ENCODE measurements at regions not wholly inside any gene's neighbourhood (a gene's known extent, or its start where the extent isn't known, plus 50 kb on each side); places are given as distances from the start of the nearest gene placed in this dataset.

GRCh38 chr12:79997096-79997791 lies 62.3 kb upstream of the PPP1R12A start:
- Histone ChIP-seq H4K5ac (ENCODE audit: insufficient read length, low read depth, low read length) (no peak overlapping the region), H3K23me2 (ENCODE audit: low read depth, low read length) (no peaks in the 10 kb centered on the region), H4K91ac (replicated peaks; ENCODE audit: insufficient read length, low read length) (no peak overlapping the region), H3K4me3 (ENCODE audit: extremely low read depth in 1 of 4, insufficient read depth in 2 of 4, low read depth in 3 of 4, low read length in 4 of 4) (no peak overlapping the region), H3K4ac (replicated peaks; ENCODE audit: insufficient read length, low read depth, low read length) (no peak overlapping the region), H2BK5ac (ENCODE audit: low read depth, low read length) (no peak overlapping the region), H3K36me3 (ENCODE audit: control insufficient read depth in 2 of 4, insufficient read depth in 4 of 4, low read length in 3 of 4) (no peaks in the 10 kb centered on the region), H4K20me1 (replicated peaks in 1 of 2; ENCODE audit: control insufficient read depth in 1 of 2, insufficient read depth in 2 of 2, low read length in 2 of 2) (no peaks in the 10 kb centered on the region), H2AK5ac (ENCODE audit: low read depth, low read length) (no peak overlapping the region), H4K8ac (ENCODE audit: extremely low read depth, insufficient read depth, low read length) (no peak overlapping the region), H2BK20ac (ENCODE audit: low read length) (no peak overlapping the region), H2BK12ac (ENCODE audit: low read depth, low read length) (no peak overlapping the region), H3K79me2 (ENCODE audit: control insufficient read depth in 1 of 2, insufficient read depth in 2 of 2, low read length in 2 of 2) (no peaks in the 10 kb centered on the region), H2BK120ac (replicated peaks; ENCODE audit: low read depth, low read length) (no peak overlapping the region), H3K23ac (ENCODE audit: insufficient read length) (no peak overlapping the region), H3K79me1 (ENCODE audit: low read depth, low read length) (no peaks in the 10 kb centered on the region), H3K4me2 (ENCODE audit: insufficient read depth in 1 of 2, low read depth in 2 of 2, low read length in 2 of 2) (no peak overlapping the region), H2BK15ac (ENCODE audit: low read length) (no peak overlapping the region), H3K27me3 (replicated peaks in 1 of 4; ENCODE audit: control insufficient read depth in 3 of 4, extremely low read depth in 1 of 4, insufficient read depth in 3 of 4, low read length in 3 of 4) (no peaks in the 10 kb centered on the region; a peak in 1 of 7 replicates), H3K14ac (ENCODE audit: insufficient read length) (no peak overlapping the region), H3K56ac (replicated peaks; ENCODE audit: insufficient read length, low read depth, low read length) (no peak overlapping the region), H3K27ac (ENCODE audit: low read depth, low read length) (no peak overlapping the region), H3K4me1 (replicated peaks in 1 of 4; ENCODE audit: control insufficient read depth in 3 of 4, insufficient read depth in 4 of 4, low read length in 3 of 4) (peaks cover 0 to 6% (median 1%) of the 10 kb centered on the region in 4 experiments; a peak in 2 of 7 replicates), H3K18ac (ENCODE audit: extremely low read depth, low read length) (no peak overlapping the region), H2AFZ (ENCODE audit: low read length) (no peak overlapping the region), H3K9ac (replicated peaks in 1 of 4; ENCODE audit: extremely low read depth in 1 of 4, low read depth in 3 of 4, low read length in 3 of 4) (no peak overlapping the region), H3K9me3 (ENCODE audit: insufficient read depth in 2 of 2, low read depth in 1 of 2, low read length in 1 of 2) (no peaks in the 10 kb centered on the region)
- POLR2A ChIA-PET (ENCODE audit: partially characterized antibody), result no interaction called here
- TF ChIP-seq TAF7 (optimal IDR thresholded peaks at IDR 0.05; ENCODE audit: borderline replicate concordance, low read depth, low read length) (no peak), CEBPB (IDR thresholded peaks at IDR 0.05; ENCODE audit: low read depth, low read length) (no peak), USF2 (IDR thresholded peaks at IDR 0.05; ENCODE audit: low read length) (no peak), TCF12 (IDR thresholded peaks at IDR 0.05; ENCODE audit: low read depth, low read length) (no peak)
- TF ChIP-seq, protein P1, sequence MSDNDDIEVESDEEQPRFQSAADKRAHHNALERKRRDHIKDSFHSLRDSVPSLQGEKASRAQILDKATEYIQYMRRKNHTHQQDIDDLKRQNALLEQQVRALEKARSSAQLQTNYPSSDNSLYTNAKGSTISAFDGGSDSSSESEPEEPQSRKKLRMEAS (IDR thresholded peaks at IDR 0.05), result no peak
- no peak for FAIRE-seq
- no peak for DNase-seq (ENCODE audit: low read depth in 1 of 2, low spot score in 2 of 2)
- WGBS, 2 experiments (ENCODE audit: extremely low coverage in 1 of 2, insufficient coverage in 1 of 2, insufficient read length in 1 of 2, insufficient replicate concordance in 2 of 2, low coverage in 1 of 2, low lambda C conversion rate in 2 of 2, missing lambda C conversion rate in 1 of 2), result 91% methylated on average over 2 of the region's 2 CpGs; no CpG with 5 or more reads in 1 of the 2 experiments
- CTCF ChIA-PET (ENCODE audit: partially characterized antibody), result no interaction called here
